Neural cell (in vitro differentiated cells): ENCODE measurements at regions not wholly inside any gene's neighbourhood (a gene's known extent, or its start where the extent isn't known, plus 50 kb on each side); places are given as distances from the start of the nearest gene placed in this dataset.

Experiments used
- H2AFZ ChIP-seq: fragments of 200-600, 300-800 bp; sonication (generic), shearing (Covaris generic); 2 replicates; pipeline ENCODE4 v1.6.0; 2014; ENCODE audit warnings: low read depth, mild to moderate bottlenecking, antibody characterized with exemption, low read length, moderate library complexity
- H3F3A ChIP-seq: fragments of 200-600 bp; shearing (Covaris generic); 2 replicates; pipeline ENCODE4 v1.6.1; 2016; ENCODE audit warnings: mild to moderate bottlenecking, moderate library complexity, mixed read lengths, antibody characterized with exemption, low read length; ENCODE audit not compliant: insufficient read depth, poor library complexity, severe bottlenecking
- H3K27ac ChIP-seq: fragments of 200-600, 300-800 bp; sonication (generic), shearing (Covaris generic); 2 replicates; pipeline ENCODE4 v1.5.1; 2014; ENCODE audit warnings: mild to moderate bottlenecking, low read length, moderate library complexity
- H3K27me3 ChIP-seq: fragments of 300-800, 200-600 bp; sonication (generic), shearing (Covaris generic); 2 replicates; pipeline ENCODE4 v1.6.0; 2014; ENCODE audit warnings: mild to moderate bottlenecking, low read depth, low read length, moderate library complexity; ENCODE audit not compliant: insufficient read depth
- H3K36me3 ChIP-seq: fragments of 300-800, 200-600 bp; sonication (generic), shearing (Covaris generic); 2 replicates; pipeline ENCODE4 v1.5.1; 2014; ENCODE audit warnings: mild to moderate bottlenecking, antibody characterized with exemption, low read length, moderate library complexity; ENCODE audit not compliant: insufficient read depth
- H3K4me2 ChIP-seq: fragments of 300-800, 200-600 bp; sonication (generic), shearing (Covaris generic); 2 replicates; pipeline ENCODE4 v1.6.0; 2014; ENCODE audit warnings: mild to moderate bottlenecking, low read length
- H3K4me3 ChIP-seq: fragments of 300-800, 200-600 bp; sonication (generic), shearing (Covaris generic); 2 replicates; pipeline ENCODE4 v1.5.1; 2014; ENCODE audit warnings: mild to moderate bottlenecking, low read length, moderate library complexity
- H3K79me2 ChIP-seq: fragments of 200-600 bp; shearing (Covaris generic); replicated peaks from 2 replicates; pipeline ENCODE4 v1.6.0; 2014; ENCODE audit warnings: mild to moderate bottlenecking, low read length, moderate library complexity; ENCODE audit not compliant: insufficient read depth
- H3K9ac ChIP-seq: fragments of 300-800, 200-600 bp; sonication (generic), shearing (Covaris generic); 2 replicates; pipeline ENCODE4 v1.6.1; 2016; ENCODE audit warnings: mild to moderate bottlenecking, low read length, mixed read lengths
- H3K9me2 ChIP-seq: fragments of 200-600 bp; shearing (Covaris generic); 2 replicates; pipeline ENCODE4 v1.6.1; 2016; ENCODE audit warnings: mild to moderate bottlenecking, low read length, mixed read lengths; ENCODE audit not compliant: insufficient read depth
- H3K9me3 ChIP-seq: fragments of 200-600, 300-800 bp; sonication (generic), shearing (Covaris generic); 2 replicates; pipeline ENCODE4 v1.6.1; 2016; ENCODE audit warnings: mild to moderate bottlenecking, mixed run types, low read length, moderate library complexity, mixed read lengths
- H4K20me1 ChIP-seq: fragments of 200-600 bp; shearing (Covaris generic); 2 replicates; pipeline ENCODE4 v1.6.1; 2016; ENCODE audit warnings: mild to moderate bottlenecking, mixed run types; ENCODE audit not compliant: insufficient read depth
- EP300 ChIP-seq: fragments of 450-650 bp; conservative IDR thresholded peaks from 2 replicates; pipeline ENCODE4 v1.6.1; 2014; ENCODE audit warnings: antibody characterized with exemption, mild to moderate bottlenecking, moderate library complexity; ENCODE audit not compliant: poor library complexity, severe bottlenecking
- EZH2 ChIP-seq: fragments of 200-600, 300-800 bp; shearing (Covaris generic), sonication (generic); IDR thresholded peaks from 2 replicates; pipeline ENCODE4 v1.6.1; 2014; ENCODE audit warnings: antibody characterized with exemption, low read length, borderline replicate concordance, mild to moderate bottlenecking; ENCODE audit not compliant: insufficient read depth, poor library complexity, severe bottlenecking
- MXI1 ChIP-seq: fragments of 450-650 bp; conservative IDR thresholded peaks from 2 replicates; pipeline ENCODE4 v1.6.1; 2014; ENCODE audit warnings: antibody characterized with exemption, mild to moderate bottlenecking; ENCODE audit not compliant: poor library complexity, severe bottlenecking
- POLR2AphosphoS5 ChIP-seq: IDR thresholded peaks from 2 replicates; pipeline ENCODE4 v1.6.1; 2012
- RAD21 ChIP-seq: fragments of 450-650 bp; conservative IDR thresholded peaks from 2 replicates; pipeline ENCODE4 v1.6.1; 2014; ENCODE audit warnings: antibody characterized with exemption, mild to moderate bottlenecking, moderate library complexity
- SMC3 ChIP-seq: fragments of 450-650 bp; conservative IDR thresholded peaks from 2 replicates; pipeline ENCODE4 v1.6.1; 2014; ENCODE audit warnings: antibody characterized with exemption, mild to moderate bottlenecking, moderate library complexity; ENCODE audit not compliant: poor library complexity
- TAF1 ChIP-seq: IDR thresholded peaks from 2 replicates; pipeline ENCODE4 v1.6.1; 2012; ENCODE audit warnings: low read depth
- TF ChIP-seq, protein P1 (sequence below): IDR thresholded peaks from 2 replicates; pipeline ENCODE4 v1.6.1; 2012; ENCODE audit warnings: borderline replicate concordance
- TF ChIP-seq, protein P2 (sequence below): fragments of 450-650 bp; IDR thresholded peaks from 2 replicates; pipeline ENCODE4 v1.5.1; 2014; ENCODE audit warnings: antibody characterized with exemption, mild to moderate bottlenecking, moderate library complexity; ENCODE audit not compliant: poor library complexity, severe bottlenecking

DNA sequence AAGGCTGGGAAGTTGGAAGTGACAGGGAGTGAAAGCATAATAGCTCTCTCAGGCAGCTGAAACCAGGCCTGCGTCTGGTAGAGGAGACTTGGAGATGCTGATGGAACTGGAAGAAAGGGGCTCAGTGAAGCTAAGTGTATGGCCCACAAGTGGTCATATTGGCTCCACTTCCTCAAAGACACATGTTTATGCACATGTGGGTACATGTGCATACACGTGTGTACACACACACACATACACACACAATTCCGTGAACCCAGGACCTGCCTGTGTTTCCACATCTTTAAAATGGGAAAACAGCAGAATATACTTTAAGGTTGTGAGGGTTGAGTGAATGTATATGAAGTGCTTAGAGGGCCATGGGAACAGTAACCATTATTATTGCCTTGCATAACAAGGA lies 160.9 kb downstream of the ARL6IP6 start:
- Histone ChIP-seq H3K9ac (no peak overlapping the region), H4K20me1 (no peaks in the 10 kb centered on the region), H3K27me3 (no peaks in the 10 kb centered on the region), H3K9me2 (no peaks in the 10 kb centered on the region), H2AFZ (no peak overlapping the region), H3K36me3 (no peaks in the 10 kb centered on the region), H3K79me2 (no peaks in the 10 kb centered on the region), H3F3A (no peaks in the 10 kb centered on the region), H3K4me3 (no peak overlapping the region), H3K9me3 (no peaks in the 10 kb centered on the region), H3K27ac (no peak overlapping the region), H3K4me2 (no peak overlapping the region)
- TF ChIP-seq TAF1 (no peak), SMC3 (no peak), MXI1 (no peak), EP300 (no peak), POLR2AphosphoS5 (no peak), RAD21 (no peak)
- TF ChIP-seq, protein P1, sequence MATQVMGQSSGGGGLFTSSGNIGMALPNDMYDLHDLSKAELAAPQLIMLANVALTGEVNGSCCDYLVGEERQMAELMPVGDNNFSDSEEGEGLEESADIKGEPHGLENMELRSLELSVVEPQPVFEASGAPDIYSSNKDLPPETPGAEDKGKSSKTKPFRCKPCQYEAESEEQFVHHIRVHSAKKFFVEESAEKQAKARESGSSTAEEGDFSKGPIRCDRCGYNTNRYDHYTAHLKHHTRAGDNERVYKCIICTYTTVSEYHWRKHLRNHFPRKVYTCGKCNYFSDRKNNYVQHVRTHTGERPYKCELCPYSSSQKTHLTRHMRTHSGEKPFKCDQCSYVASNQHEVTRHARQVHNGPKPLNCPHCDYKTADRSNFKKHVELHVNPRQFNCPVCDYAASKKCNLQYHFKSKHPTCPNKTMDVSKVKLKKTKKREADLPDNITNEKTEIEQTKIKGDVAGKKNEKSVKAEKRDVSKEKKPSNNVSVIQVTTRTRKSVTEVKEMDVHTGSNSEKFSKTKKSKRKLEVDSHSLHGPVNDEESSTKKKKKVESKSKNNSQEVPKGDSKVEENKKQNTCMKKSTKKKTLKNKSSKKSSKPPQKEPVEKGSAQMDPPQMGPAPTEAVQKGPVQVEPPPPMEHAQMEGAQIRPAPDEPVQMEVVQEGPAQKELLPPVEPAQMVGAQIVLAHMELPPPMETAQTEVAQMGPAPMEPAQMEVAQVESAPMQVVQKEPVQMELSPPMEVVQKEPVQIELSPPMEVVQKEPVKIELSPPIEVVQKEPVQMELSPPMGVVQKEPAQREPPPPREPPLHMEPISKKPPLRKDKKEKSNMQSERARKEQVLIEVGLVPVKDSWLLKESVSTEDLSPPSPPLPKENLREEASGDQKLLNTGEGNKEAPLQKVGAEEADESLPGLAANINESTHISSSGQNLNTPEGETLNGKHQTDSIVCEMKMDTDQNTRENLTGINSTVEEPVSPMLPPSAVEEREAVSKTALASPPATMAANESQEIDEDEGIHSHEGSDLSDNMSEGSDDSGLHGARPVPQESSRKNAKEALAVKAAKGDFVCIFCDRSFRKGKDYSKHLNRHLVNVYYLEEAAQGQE, result no peak
- TF ChIP-seq, protein P2, sequence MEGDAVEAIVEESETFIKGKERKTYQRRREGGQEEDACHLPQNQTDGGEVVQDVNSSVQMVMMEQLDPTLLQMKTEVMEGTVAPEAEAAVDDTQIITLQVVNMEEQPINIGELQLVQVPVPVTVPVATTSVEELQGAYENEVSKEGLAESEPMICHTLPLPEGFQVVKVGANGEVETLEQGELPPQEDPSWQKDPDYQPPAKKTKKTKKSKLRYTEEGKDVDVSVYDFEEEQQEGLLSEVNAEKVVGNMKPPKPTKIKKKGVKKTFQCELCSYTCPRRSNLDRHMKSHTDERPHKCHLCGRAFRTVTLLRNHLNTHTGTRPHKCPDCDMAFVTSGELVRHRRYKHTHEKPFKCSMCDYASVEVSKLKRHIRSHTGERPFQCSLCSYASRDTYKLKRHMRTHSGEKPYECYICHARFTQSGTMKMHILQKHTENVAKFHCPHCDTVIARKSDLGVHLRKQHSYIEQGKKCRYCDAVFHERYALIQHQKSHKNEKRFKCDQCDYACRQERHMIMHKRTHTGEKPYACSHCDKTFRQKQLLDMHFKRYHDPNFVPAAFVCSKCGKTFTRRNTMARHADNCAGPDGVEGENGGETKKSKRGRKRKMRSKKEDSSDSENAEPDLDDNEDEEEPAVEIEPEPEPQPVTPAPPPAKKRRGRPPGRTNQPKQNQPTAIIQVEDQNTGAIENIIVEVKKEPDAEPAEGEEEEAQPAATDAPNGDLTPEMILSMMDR, result no peak

DNA sequence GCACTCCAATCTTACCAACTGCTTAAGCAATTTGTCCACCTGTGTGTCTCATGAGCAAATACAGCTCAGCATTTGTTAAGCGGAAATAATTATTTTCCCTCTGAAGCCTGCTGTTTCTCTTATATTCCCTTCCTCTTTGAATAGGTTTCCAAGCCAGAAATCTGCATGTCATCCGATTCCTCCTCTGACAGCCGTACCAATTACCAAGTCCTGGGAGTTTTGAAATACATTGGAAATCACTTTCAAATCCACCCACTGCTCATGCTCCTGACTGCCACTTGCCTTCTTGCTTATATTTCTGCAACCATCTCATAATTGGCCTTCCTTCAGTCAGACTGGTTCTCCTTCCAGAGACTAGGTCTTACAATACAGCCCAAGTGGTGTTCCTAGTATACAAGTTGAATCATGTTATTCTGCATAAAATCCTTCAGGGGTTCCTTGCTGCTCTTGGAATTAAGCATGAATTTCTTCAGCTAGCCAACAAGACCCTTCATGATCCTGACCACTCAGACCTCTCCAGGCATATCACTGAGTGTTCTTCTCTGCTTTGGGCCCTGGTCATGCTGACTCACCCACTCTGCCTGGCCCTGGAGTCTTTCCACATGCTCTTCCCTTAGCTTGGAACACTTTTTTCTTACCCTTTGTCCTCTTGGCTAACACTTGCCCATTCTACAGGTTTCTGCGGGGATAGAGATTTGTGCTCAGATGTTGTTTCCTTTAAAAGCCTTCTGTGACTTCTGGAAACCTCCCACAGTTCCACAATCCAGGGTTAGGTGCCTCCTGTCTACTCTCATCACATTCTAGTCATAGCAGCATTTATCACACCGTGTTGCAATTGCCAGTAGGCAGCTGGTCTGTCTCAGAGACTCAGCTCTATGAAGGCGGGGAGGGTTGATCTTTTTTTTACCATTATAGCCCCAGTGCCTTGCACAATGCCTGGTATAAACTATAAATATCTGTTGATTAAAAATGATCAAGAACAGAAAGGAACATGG lies 157.6 kb downstream of the ARL6IP6 start:
- no peak overlapping the region for H3K9ac ChIP-seq
- H3F3A ChIP-seq, result no peaks in the 10 kb centered on the region
- H3K79me2 ChIP-seq, result no peaks in the 10 kb centered on the region
- H3K27ac ChIP-seq, result no peak overlapping the region
- no peaks in the 10 kb centered on the region for H3K27me3 ChIP-seq
- no peak for TF ChIP-seq RAD21
- TF ChIP-seq, protein P1, result peak; percentile 60
- no peak for TF ChIP-seq EP300
- TF ChIP-seq TAF1, result no peak
- no peak for TF ChIP-seq EZH2
- no peaks in the 10 kb centered on the region for H3K9me2 ChIP-seq
- no peak overlapping the region for H3K4me2 ChIP-seq
- no peaks in the 10 kb centered on the region for H3K9me3 ChIP-seq
- no peak overlapping the region for H3K4me3 ChIP-seq
- H4K20me1 ChIP-seq, result no peaks in the 10 kb centered on the region
- no peaks in the 10 kb centered on the region for H3K36me3 ChIP-seq
- H2AFZ ChIP-seq, result no peak overlapping the region
